HG03064 (cell line): ENCODE measurements at regions not wholly inside any gene's neighbourhood (a gene's known extent, or its start where the extent isn't known, plus 50 kb on each side); places are given as distances from the start of the nearest gene placed in this dataset.
A peak's percentile ranks its signal among the peaks of the same experiment; 100 is the strongest.

Experiments used
- ATAC-seq: cut with Tn5 transposase; IDR thresholded peaks from one replicate; pipeline ENCODE4 v1.9.1; 2021; ENCODE audit warnings: low read depth; ENCODE audit not compliant: unreplicated experiment

DNA sequence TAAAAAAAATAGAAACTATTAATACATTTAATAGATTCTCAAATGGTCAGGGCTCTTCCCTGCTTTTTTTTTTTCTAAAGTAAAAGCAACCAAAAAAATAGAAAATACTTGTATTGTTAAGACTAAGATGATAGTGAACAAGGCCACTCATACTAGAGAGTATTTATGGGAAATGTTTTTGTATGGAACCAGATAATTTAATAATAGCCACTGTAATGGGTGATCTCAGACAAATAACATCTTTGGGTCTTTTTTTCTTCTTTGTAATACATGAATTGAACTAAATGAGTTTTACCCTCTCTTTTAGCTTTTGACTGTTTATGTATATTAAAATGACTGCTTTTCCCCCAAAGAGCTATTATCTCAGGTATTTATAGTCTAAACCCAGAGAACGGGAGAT, 92.1 kb upstream of the ELOVL6 start:
- ATAC-seq = no peak

DNA sequence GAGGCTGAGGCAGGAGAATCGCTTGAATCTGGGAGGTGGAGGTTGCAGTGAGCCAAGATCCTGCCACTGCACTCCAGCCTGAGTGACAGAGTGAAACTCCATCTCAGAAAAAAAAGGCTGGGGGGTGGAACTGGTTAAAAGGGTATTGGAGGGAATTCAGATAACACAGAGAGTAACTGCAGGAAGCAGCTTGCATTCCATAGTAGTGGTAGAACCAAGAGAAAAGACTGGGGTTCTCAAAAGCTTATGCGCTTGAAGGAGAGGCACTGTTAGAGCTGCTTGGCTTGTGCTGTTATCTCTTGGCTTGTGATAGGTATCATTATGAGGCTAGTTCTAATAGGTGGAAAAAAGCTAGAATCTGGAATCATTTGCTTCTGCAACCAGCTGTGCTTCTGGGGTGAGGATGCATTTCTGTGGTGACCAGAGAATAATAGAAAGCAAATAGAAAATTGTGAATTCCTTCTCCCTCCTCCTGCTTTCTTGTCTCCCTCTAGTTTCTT, 91.2 kb upstream of the ELOVL6 start:
- ATAC-seq = no peak

DNA sequence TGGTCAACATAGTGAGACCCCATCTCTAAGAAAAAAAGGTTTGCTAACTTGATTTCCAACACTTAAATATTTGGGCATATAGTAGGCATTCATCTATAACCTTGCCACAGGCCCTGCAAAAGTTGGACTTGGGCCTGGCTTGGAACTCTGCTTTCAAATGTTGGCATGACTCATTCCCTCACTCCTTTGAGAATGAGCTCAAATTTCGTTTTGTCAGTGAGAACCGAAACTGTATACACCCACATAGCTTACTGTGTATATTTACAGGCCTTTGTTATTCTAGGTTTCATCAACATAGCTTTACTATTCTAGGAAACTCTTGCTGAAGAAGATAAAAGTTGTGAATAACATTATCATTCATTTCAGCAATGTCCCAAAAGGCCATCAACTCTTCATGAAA, 88.7 kb upstream of the ELOVL6 start:
- ATAC-seq = peak; percentile 100

DNA sequence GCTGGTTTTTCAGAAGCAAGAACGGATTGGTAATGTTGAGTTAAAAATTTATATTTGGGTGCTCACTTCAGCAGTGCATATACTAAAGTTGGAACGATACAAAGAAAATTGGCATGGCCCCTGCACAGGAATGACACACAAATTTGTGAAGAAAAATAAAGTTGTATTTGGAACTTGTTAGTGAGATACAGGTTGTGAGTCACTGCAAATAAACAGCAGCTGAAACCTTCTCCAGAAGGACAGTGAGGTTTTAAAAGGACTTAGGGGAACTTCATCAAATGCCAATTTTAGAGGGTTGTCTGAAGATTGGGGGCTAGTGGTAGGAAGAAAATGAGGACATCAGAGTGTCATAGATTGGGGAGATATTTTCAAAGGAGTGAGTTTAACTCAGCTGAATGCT, 79.7 kb upstream of the ELOVL6 start:
- ATAC-seq = no peak

DNA sequence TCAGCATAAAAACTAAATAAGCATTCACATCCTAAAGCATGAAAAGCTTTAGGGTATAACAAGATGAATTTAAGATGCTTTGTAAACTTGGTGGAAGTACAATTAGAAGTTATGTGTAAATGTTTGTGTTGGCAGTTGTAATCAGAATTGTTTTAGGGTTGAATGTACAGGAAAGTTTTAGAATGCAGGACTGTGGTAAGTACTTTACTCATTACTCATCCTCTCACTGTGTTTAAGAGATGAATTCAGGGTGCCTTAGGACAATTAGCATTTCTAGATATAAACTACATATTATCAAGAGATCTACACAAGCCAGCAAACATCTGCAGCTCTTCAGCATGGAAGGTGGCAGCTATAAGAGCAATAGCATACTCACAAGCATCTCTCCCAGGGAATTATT, 77.5 kb upstream of the ELOVL6 start:
- no peak for ATAC-seq

DNA sequence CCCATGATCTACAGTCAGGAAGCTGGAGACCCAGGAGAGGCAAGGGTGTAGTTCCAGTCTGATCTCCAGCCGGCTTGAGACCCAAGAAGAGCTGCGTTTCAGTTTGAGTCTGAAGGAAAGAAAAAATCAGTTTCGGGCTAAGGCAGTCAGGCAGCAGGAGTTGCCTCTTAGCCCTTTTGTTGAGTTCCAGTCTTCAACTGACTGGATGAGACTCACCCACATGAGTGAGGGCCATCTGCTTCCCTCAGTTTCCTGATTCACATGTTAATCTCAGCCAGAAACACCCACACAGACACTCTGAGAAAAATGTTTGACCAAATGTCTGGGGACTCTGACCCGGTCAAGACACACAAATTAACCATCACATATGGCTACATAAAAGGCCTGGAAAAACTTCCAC, 73.6 kb upstream of the ELOVL6 start:
- no peak for ATAC-seq

DNA sequence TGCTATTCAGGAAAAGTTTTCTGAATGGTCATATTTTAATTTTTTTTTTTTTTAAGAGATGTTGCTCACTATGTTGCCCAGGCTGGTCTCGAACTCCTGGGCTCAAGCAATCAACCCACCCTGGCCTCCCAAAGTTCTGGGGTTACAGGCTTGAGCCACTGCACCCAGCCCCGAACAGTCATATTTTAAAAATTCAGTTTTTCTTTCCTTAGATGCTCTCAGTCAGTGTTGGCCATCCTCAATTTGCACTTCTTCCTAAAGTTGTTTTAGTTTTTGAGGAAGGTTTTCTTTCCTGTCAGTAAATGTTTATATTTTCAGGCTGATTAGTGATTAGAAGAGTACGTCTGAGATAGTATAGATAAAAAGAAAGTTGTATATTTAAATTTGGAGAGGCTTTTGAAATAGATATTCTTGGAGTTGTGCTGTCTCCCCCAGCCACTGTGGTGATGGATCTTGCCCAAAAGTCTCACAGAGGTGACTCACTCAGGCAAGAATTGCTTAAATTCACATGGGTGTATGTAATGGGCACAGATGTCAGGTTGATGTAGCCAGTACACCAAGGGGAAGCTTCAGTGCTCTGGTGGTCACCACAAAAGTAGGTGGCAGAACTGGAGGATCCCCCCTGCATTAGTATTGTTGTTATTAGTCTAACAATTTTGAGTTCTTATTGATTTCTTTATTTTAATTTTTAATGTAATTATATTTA, 72.2 kb upstream of the ELOVL6 start:
- ATAC-seq = no peak

DNA sequence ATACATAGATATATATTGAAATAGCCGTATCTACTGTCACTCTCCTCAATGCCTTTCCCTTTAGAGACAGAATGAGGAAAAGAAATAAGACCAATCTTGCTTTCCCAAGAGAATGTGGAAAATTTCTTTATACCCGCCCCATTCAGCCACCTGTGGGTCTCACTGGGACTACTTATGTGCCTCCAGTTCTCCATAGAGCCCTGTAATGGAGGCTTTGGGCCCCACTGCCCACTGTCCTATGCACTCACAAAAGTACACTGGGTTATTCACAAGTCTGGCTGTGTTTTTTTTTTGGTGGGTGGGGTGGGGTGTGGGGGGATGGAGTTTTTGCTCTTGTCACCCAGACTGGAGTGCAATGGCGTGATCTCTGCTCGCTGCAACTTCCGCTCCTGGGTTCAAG, 70.4 kb upstream of the ELOVL6 start:
- no peak for ATAC-seq

DNA sequence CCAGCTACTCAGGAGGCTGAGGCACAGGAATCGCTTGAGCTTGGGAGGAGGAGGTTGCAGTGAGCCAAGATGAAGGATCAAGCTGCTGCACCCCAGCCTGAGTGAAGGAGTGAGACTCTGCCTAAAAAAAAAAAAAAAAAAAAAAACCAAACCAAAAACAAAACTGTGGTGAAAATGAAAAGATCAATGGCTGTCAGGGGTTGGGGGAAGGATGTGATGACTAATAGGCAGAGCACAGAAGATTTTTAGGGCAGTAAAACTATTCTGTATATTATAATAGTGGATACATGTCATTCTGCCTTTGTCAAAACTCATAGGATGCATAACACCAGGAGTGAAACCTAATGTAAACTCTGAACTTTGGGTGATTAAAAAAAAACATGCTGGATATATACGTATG, 69.9 kb upstream of the ELOVL6 start:
- no peak for ATAC-seq

DNA sequence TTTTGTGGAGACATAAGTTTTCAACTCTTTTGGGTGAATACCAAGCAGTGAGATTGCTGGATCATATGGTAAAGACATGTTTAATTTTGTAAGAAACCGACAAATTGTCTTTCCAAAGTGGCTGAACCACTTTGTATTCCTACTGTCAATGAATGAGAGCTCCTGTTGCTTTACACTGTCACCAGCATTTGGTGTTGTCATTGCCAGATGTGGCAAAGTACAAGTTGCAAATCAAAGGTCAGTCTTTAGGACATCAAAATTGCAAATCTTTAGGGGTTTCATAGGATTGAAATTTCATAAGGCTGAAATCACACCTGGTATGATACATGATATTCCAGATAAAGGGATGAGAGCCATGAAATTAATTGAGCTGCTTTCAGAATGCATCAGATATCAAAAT, 67.7 kb upstream of the ELOVL6 start:
- ATAC-seq = no peak

DNA sequence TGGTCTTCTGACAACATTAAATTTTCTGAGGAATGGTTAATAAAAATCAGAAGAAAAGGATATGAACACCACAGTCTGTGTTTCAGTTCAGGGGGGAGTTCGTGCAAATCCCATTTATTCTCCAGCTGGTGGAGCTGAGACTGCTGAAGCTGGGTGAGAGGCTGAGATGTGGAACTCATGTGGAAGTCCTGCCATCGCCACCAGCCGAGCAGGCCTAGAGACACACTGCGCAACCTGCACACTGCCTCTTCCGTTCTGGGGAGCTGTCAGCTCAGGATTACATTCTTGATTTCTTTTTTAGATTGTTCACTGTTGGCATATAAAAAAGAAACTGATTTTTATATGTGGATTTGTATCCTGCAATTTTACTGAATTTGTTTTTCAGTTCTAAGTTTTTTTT, 66.6 kb upstream of the ELOVL6 start:
- ATAC-seq = no peak

DNA sequence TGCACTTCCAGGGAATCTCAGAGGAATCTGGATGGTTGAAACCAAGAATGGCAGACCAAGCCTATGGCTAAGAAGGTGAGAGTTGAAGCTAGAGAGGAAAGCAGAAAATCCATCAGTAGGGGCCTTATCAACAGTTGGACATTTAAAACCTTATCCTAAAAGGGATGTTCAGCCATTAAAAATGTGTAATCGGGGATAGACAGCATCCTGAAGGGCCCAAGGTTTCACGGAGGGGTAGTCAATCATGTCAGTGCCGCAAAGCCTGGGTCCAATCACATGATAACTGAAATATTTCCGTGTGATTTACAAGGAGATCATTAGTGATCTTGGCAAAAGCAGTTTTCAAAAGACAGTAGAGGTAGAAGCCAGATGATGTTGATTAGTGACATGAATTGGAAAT, 61.9 kb upstream of the ELOVL6 start:
- no peak for ATAC-seq

DNA sequence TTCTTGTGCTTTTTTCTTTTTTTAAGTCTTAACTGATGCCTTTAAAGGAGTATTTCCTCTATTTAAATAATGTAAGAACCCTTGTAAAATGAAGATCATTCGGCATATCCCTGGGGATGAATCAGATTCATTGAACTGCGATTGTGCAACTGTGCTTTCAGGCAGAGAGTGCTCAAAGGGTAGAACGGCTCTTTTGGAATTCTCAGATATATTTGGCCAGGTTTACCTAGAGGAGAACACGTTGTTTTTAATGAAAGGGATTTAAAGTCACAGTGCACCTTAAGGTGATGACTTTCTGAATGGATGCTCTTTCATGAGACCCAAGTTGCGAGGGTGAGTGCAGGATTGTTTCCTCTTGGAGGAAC, 51.6 kb upstream of the ELOVL6 start:
- no peak for ATAC-seq

DNA sequence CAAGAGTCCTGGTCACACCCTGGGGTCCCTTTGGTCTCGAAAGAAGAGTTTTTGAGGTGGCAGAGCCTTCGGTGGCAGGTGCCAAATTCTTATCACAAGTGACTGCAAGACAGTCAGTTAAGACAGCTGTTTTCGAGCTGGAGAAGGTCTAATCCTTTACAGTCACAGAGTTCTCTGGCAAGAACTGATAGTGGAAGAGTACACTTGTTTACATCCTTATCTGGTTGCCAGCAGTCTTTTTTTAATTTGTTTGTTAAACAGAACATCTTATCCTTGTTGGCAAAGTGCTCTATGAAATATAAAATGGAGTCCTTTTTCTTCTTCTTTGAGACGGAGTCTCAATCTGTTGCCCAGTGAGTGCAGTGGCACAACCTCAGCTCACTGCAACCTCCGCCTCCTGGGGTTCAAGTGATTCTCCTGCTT, 50.4 kb upstream of the ELOVL6 start:
- ATAC-seq = no peak
